H54 (cell line): ENCODE measurements at regions not wholly inside any gene's neighbourhood (a gene's known extent, or its start where the extent isn't known, plus 50 kb on each side); places are given as distances from the start of the nearest gene placed in this dataset.
"Not testable (repeated sequence)": the region's sequence is repeated elsewhere in the genome, so short reads cannot be mapped to it uniquely, and the experiment has no call there.

Source experiments
- DNase-seq: peaks from one replicate; pipeline ENCODE4 v3.0.0; 2011; ENCODE audit warnings: low spot score, mixed read lengths; ENCODE audit not compliant: insufficient read length
- FAIRE-seq: peaks from 3 replicates; lab custom pipeline; 2011; peaks lifted over from hg19 to GRCh38; lab: Jason Lieb, UNC
- POLR2A ChIP-seq: IDR thresholded peaks from 2 replicates; pipeline ENCODE4 v1.6.1; 2011; ENCODE audit warnings: low read depth, mild to moderate bottlenecking, low read length

GRCh38 chr7:159296093-159296681, 151.5 kb upstream of the VIPR2 start:
- no peak for TF ChIP-seq POLR2A
- DNase-seq (no peak), FAIRE-seq (no peak)

GRCh38 chr7:159286487-159286886, 141.8 kb upstream of the VIPR2 start:
- not testable (repeated sequence) for DNase-seq, FAIRE-seq

- DNase-seq = no peak
- no peak for FAIRE-seq
- TF ChIP-seq POLR2A = no peak
Observed at GRCh38 chr7:159281573-159281972, 136.9 kb upstream of the VIPR2 start.

GRCh38 chr7:159280008-159280407, 135.3 kb upstream of the VIPR2 start:
- DNase-seq = no peak
- TF ChIP-seq POLR2A = no peak
- FAIRE-seq = no peak

- DNase-seq = no peak
- no peak for FAIRE-seq
- no peak for TF ChIP-seq POLR2A
Observed at GRCh38 chr7:159272739-159273138, 128.1 kb upstream of the VIPR2 start.

- FAIRE-seq = no peak
Observed at GRCh38 chr7:159271781-159272180, 127.1 kb upstream of the VIPR2 start.

GRCh38 chr7:159269745-159270144, 125.1 kb upstream of the VIPR2 start:
- DNase-seq (no peak), FAIRE-seq (no peak)
- no peak for TF ChIP-seq POLR2A

More at GRCh38 chr7:159271781-159272180, 127.1 kb upstream of the VIPR2 start:
- DNase-seq = no peak
- no peak for TF ChIP-seq POLR2A

GRCh38 chr7:159263430-159263829, 118.8 kb upstream of the VIPR2 start:
- no peak for TF ChIP-seq POLR2A
- no peak for DNase-seq
- FAIRE-seq = no peak

- FAIRE-seq = no peak
- no peak for TF ChIP-seq POLR2A
Observed at GRCh38 chr7:159253657-159254056, 109.0 kb upstream of the VIPR2 start.

GRCh38 chr7:159250471-159250870, 105.8 kb upstream of the VIPR2 start:
- TF ChIP-seq POLR2A = no peak
- no peak for FAIRE-seq
- DNase-seq = no peak

More at GRCh38 chr7:159253657-159254056, 109.0 kb upstream of the VIPR2 start:
- DNase-seq = no peak

GRCh38 chr7:159249671-159250070, 105.0 kb upstream of the VIPR2 start:
- TF ChIP-seq POLR2A = no peak
- DNase-seq = no peak
- FAIRE-seq = no peak

- no peak for TF ChIP-seq POLR2A
- DNase-seq (no peak), FAIRE-seq (no peak)
Observed at GRCh38 chr7:159247910-159248309, 103.2 kb upstream of the VIPR2 start.

GRCh38 chr7:159246702-159247480, 102.2 kb upstream of the VIPR2 start:
- FAIRE-seq (no peak), DNase-seq (no peak)
- no peak for TF ChIP-seq POLR2A

- FAIRE-seq = no peak
Observed at GRCh38 chr7:159240962-159241361, 96.3 kb upstream of the VIPR2 start.

GRCh38 chr7:159239028-159239427, 94.4 kb upstream of the VIPR2 start:
- TF ChIP-seq POLR2A = no peak
- FAIRE-seq = no peak
- DNase-seq = no peak

More at GRCh38 chr7:159240962-159241361, 96.3 kb upstream of the VIPR2 start:
- DNase-seq = no peak
- TF ChIP-seq POLR2A = no peak

- no peak for TF ChIP-seq POLR2A
- DNase-seq (no peak), FAIRE-seq (no peak)
Observed at GRCh38 chr7:159238541-159238940, 93.9 kb upstream of the VIPR2 start.
